ENCODE measurements at regions not wholly inside any gene's neighbourhood (a gene's known extent, or its start where the extent isn't known, plus 50 kb on each side); places are given as distances from the start of the nearest gene placed in this dataset.

GRCh38 chr18:28718696-28719095 lies 541.8 kb upstream of the CDH2 start:
- no peak for DNase-seq
- TF ChIP-seq, protein P1, sequence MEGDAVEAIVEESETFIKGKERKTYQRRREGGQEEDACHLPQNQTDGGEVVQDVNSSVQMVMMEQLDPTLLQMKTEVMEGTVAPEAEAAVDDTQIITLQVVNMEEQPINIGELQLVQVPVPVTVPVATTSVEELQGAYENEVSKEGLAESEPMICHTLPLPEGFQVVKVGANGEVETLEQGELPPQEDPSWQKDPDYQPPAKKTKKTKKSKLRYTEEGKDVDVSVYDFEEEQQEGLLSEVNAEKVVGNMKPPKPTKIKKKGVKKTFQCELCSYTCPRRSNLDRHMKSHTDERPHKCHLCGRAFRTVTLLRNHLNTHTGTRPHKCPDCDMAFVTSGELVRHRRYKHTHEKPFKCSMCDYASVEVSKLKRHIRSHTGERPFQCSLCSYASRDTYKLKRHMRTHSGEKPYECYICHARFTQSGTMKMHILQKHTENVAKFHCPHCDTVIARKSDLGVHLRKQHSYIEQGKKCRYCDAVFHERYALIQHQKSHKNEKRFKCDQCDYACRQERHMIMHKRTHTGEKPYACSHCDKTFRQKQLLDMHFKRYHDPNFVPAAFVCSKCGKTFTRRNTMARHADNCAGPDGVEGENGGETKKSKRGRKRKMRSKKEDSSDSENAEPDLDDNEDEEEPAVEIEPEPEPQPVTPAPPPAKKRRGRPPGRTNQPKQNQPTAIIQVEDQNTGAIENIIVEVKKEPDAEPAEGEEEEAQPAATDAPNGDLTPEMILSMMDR (IDR thresholded peaks at IDR 0.05) = no peak
- no peak for TF ChIP-seq POLR2A (IDR thresholded peaks at IDR 0.05)
- no peaks in the 10 kb centered on the region for H3K36me3 ChIP-seq
- no peaks in the 10 kb centered on the region for H3K27me3 ChIP-seq
- no peak overlapping the region for H3K27ac ChIP-seq
- H3K9me3 ChIP-seq = no peaks in the 10 kb centered on the region
- intact Hi-C loops (cut with DNase I) = no loop called here
- no peaks in the 10 kb centered on the region for H3K4me1 ChIP-seq
- no peak overlapping the region for H3K4me3 ChIP-seq (replicated peaks in 1 of 3)

DNA sequence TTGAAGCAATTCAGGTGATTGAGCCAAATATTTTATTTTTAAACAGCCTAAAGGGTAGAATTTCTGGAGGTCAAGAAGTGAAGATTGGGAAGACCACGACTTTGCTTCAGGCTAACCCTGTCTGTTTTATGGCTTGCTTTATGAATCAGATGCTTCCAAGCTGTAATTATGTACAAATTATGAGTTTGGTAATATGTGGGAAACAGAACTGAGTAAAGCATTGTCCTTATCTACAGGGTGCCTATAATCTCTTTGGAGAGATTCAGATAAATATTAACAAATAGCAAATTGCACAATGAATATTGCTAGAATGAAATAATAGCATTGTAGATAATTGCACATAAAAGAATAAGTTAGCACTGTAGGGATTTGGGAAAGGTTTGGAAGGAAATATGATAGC lies 539.4 kb upstream of the CDH2 start:
- DNase-seq = no peak
- Histone ChIP-seq H3K9me3 (no peaks in the 10 kb centered on the region), H3K36me3 (no peaks in the 10 kb centered on the region), H3K27ac (no peak overlapping the region), H3K4me1 (no peaks in the 10 kb centered on the region), H3K4me3 (replicated peaks in 1 of 3) (no peak overlapping the region), H3K27me3 (no peaks in the 10 kb centered on the region)
- 71 to 84% methylated on average over 1 of the region's 1 CpG for WGBS, 2 donors
- TF ChIP-seq POLR2A (IDR thresholded peaks at IDR 0.05) = no peak
- TF ChIP-seq, protein P1 (IDR thresholded peaks at IDR 0.05) = no peak
- intact Hi-C loops (cut with DNase I) = no loop called here

GRCh38 chr18:28715206-28715605 lies 538.3 kb upstream of the CDH2 start:
- DNase-seq = no peak
- Histone ChIP-seq H3K27ac (no peak overlapping the region), H3K36me3 (no peaks in the 10 kb centered on the region), H3K27me3 (no peaks in the 10 kb centered on the region), H3K9me3 (no peaks in the 10 kb centered on the region), H3K4me1 (no peaks in the 10 kb centered on the region), H3K4me3 (replicated peaks in 1 of 3) (no peak overlapping the region)
- TF ChIP-seq POLR2A (IDR thresholded peaks at IDR 0.05) = no peak
- TF ChIP-seq, protein P1 (IDR thresholded peaks at IDR 0.05) = no peak
- intact Hi-C loops (cut with DNase I) = no loop called here
- 89% methylated on average over 1 of the region's 1 CpG for WGBS, 2 donors

DNA sequence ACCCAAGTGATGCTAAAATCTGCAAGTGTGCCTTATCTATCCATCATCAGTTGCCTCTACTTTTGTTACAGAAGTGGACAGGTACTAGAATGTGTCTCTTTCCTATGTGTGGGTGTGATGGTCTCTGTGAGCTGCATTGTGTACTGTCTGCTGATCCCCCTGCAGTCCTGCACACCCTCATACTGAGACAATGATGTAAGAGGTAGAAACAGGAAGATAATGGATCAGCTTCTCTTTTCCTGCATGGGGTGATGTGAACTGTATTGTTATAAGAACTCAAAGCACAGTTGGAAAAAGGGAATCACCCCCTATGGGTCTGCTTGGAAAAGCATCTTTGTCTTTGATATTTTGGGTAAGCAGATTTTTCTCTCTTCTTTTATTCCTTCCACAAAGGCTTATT lies 537.6 kb upstream of the CDH2 start:
- Histone ChIP-seq H3K4me3 (replicated peaks in 1 of 3) (no peak overlapping the region), H3K27me3 (no peaks in the 10 kb centered on the region), H3K36me3 (no peaks in the 10 kb centered on the region), H3K27ac (no peak overlapping the region), H3K9me3 (no peaks in the 10 kb centered on the region), H3K4me1 (no peaks in the 10 kb centered on the region)
- TF ChIP-seq POLR2A (IDR thresholded peaks at IDR 0.05) = no peak
- TF ChIP-seq, protein P1 (IDR thresholded peaks at IDR 0.05) = no peak
- no peak for DNase-seq
- intact Hi-C loops (cut with DNase I) = no loop called here

DNA sequence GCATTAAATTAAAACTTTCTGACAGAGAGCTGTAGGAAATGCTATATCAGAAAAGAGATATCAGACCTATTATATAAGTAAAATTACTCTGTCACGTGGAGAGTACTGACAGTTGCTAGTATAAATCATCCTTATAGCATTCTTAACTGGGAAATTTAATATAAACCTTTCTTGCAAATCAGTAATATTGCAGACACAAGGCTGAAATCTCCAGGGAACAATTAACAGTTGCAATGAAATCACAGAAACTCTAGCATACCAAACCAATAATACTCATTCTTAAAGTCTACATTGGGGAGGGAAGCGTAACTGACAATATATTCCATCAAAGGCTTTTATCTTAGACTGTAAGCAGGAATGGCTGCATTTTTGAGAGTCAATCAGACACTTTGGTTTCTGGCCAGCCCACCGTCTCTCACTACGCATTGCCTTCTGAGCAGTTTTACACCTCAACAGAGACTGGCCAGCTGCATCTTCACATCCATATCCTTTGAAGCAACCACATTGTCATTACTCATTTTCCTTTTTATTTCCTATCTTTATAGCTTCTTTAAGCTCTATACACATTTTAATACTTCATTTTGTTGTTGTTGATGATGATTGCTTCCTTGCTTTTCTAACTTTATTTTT lies 536.0 kb upstream of the CDH2 start:
- Histone ChIP-seq H3K4me3 (replicated peaks in 1 of 3) (no peak overlapping the region), H3K4me1 (no peaks in the 10 kb centered on the region), H3K9me3 (no peaks in the 10 kb centered on the region), H3K36me3 (no peaks in the 10 kb centered on the region), H3K27me3 (no peaks in the 10 kb centered on the region), H3K27ac (no peak overlapping the region)
- DNase-seq = no peak
- 73 to 78% methylated on average over 4 of the region's 4 CpGs for WGBS, 2 donors
- TF ChIP-seq, protein P1 (IDR thresholded peaks at IDR 0.05) = no peak
- no peak for TF ChIP-seq POLR2A (IDR thresholded peaks at IDR 0.05)
- intact Hi-C loops (cut with DNase I) = no loop called here
